ENCODE measurements at regions not wholly inside any gene's neighbourhood (a gene's known extent, or its start where the extent isn't known, plus 50 kb on each side); places are given as distances from the start of the nearest gene placed in this dataset.

- DNase-seq (ENCODE audit: low read depth in 2 of 2), result no peak
These were observed 374.9 kb downstream of the MCTP2 start for GRCh38 chr15:94606286-94606685.

GRCh38 chr15:94607176-94607654 is 375.9 kb downstream of the MCTP2 start:
- no peak for DNase-seq (ENCODE audit: low read depth in 2 of 2)

- DNase-seq (ENCODE audit: low read depth in 2 of 2), result no peak
These were observed 378.7 kb downstream of the MCTP2 start for GRCh38 chr15:94610069-94610468.

- DNase-seq (ENCODE audit: low read depth in 2 of 2), result no peak
These were observed 379.1 kb downstream of the MCTP2 start for GRCh38 chr15:94610485-94610884.

- no peak for DNase-seq (ENCODE audit: low read depth in 2 of 2)
These were observed 380.3 kb downstream of the MCTP2 start for GRCh38 chr15:94611656-94612055.

- no peak for DNase-seq (ENCODE audit: low read depth in 2 of 2)
These were observed 384.3 kb downstream of the MCTP2 start for GRCh38 chr15:94615688-94616087.

GRCh38 chr15:94620632-94621031 is 389.3 kb downstream of the MCTP2 start:
- DNase-seq (ENCODE audit: low read depth in 2 of 2), result no peak

GRCh38 chr15:94621736-94622135 is 390.4 kb downstream of the MCTP2 start:
- no peak for DNase-seq (ENCODE audit: low read depth in 2 of 2)

- DNase-seq (ENCODE audit: low read depth in 2 of 2), result no peak
These were observed 395.6 kb downstream of the MCTP2 start for GRCh38 chr15:94626949-94627348.

GRCh38 chr15:94631608-94632007 is 400.2 kb downstream of the MCTP2 start:
- DNase-seq (ENCODE audit: low read depth in 2 of 2), result no peak

- DNase-seq (ENCODE audit: low read depth in 2 of 2), result no peak
These were observed 406.8 kb downstream of the MCTP2 start for GRCh38 chr15:94638183-94638582.

- no peak for DNase-seq (ENCODE audit: low read depth in 2 of 2)
These were observed 408.3 kb downstream of the MCTP2 start for GRCh38 chr15:94639701-94640100.

- no peak for DNase-seq (ENCODE audit: low read depth in 2 of 2)
These were observed 413.1 kb downstream of the MCTP2 start for GRCh38 chr15:94644433-94644832.

GRCh38 chr15:94653071-94653470 is 421.7 kb downstream of the MCTP2 start:
- no peak for DNase-seq (ENCODE audit: low read depth in 2 of 2)

GRCh38 chr15:94655249-94655880 is 424.0 kb downstream of the MCTP2 start:
- DNase-seq (ENCODE audit: low read depth in 2 of 2), result no peak

- no peak for DNase-seq (ENCODE audit: low read depth in 2 of 2)
These were observed 434.5 kb downstream of the MCTP2 start for GRCh38 chr15:94665676-94666441.

- no peak for DNase-seq (ENCODE audit: low read depth in 2 of 2)
These were observed 435.2 kb downstream of the MCTP2 start for GRCh38 chr15:94666553-94666952.

- no peak for DNase-seq (ENCODE audit: low read depth in 2 of 2)
These were observed 435.7 kb downstream of the MCTP2 start for GRCh38 chr15:94667109-94667508.

GRCh38 chr15:94670438-94671034 is 439.2 kb downstream of the MCTP2 start:
- no peak for DNase-seq (ENCODE audit: low read depth in 2 of 2)

GRCh38 chr15:94671858-94672532 is 440.6 kb downstream of the MCTP2 start:
- no peak for DNase-seq (ENCODE audit: low read depth in 2 of 2)

- no peak for DNase-seq (ENCODE audit: low read depth in 2 of 2)
These were observed 442.4 kb downstream of the MCTP2 start for GRCh38 chr15:94673801-94674200.

- no peak for DNase-seq (ENCODE audit: low read depth in 2 of 2)
These were observed 442.9 kb downstream of the MCTP2 start for GRCh38 chr15:94674296-94674695.

Data from stimulated activated CD8-positive, alpha-beta memory T cell treated with anti-CD3 and anti-CD28 coated beads, Interleukin-2, amount 100 ng/mL, for 48 hours (primary cell).